HepG2 (cell line): ENCODE measurements at regions not wholly inside any gene's neighbourhood (a gene's known extent, or its start where the extent isn't known, plus 50 kb on each side); places are given as distances from the start of the nearest gene placed in this dataset.

Source experiments
- CBX5 ChIP-seq: sonication (generic); formaldehyde crosslinking; IDR thresholded peaks from 2 replicates; pipeline ENCODE4 v1.4.0; 2020; ENCODE audit warnings: missing genetic modification reagents, borderline replicate concordance
- MAZ ChIP-seq, 2 experiments: sonication (generic) in 1 of 2; formaldehyde crosslinking in 1 of 2; IDR thresholded peaks; 2 replicates each; pipeline versions ENCODE4 v1.5.0 to v1.6.1; 2012 to 2020; ENCODE audit warnings: low read depth in 2 of 2, mild to moderate bottlenecking in 2 of 2, borderline replicate concordance in 1 of 2, improper control_type of control experiment in 1 of 2, low read length in 1 of 2, missing genetic modification reagents in 1 of 2, moderate library complexity in 1 of 2
- NCOA2 ChIP-seq: sonication (generic); formaldehyde crosslinking; IDR thresholded peaks from 2 replicates; pipeline ENCODE4 v1.8.0; 2022; ENCODE audit warnings: inconsistent platforms
- PCBP1 ChIP-seq: fragments of 200-400 bp; formaldehyde crosslinking; IDR thresholded peaks from 2 replicates; pipeline ENCODE4 v1.6.1; 2017; ENCODE audit warnings: mild to moderate bottlenecking, low read depth, low read length, borderline replicate concordance
- RFX5 ChIP-seq: IDR thresholded peaks from 2 replicates; pipeline ENCODE4 v1.6.1; 2011; ENCODE audit warnings: low read depth, low read length, improper control_type of control experiment
- SRF ChIP-seq: IDR thresholded peaks from 2 replicates; pipeline ENCODE4 v1.6.1; 2011; ENCODE audit warnings: mild to moderate bottlenecking, low read depth, low read length, moderate library complexity
- ZNF446 ChIP-seq: sonication (generic); formaldehyde crosslinking; IDR thresholded peaks from 2 replicates; pipeline ENCODE4 v1.5.0; 2020; ENCODE audit warnings: mild to moderate bottlenecking, missing genetic modification reagents
- TF ChIP-seq, protein P1 (sequence below), 2 experiments: IDR thresholded peaks; 2 replicates each; pipeline ENCODE4 v1.6.1; 2011 to 2012; ENCODE audit warnings: low read length in 2 of 2, borderline replicate concordance in 1 of 2, low read depth in 1 of 2, mild to moderate bottlenecking in 1 of 2, moderate library complexity in 1 of 2
- TF ChIP-seq, protein P2 (sequence below): sonication (generic); formaldehyde crosslinking; conservative IDR thresholded peaks from 2 replicates; pipeline ENCODE4 v1.8.0; 2022; ENCODE audit warnings: low read depth, missing genetic modification reagents
- TF ChIP-seq, protein P3 (sequence below): sonication (generic); formaldehyde crosslinking; IDR thresholded peaks from 2 replicates; pipeline ENCODE4 v1.5.0; 2020; ENCODE audit warnings: missing genetic modification reagents, mild to moderate bottlenecking, borderline replicate concordance
- TF ChIP-seq, protein P4 (sequence below): sonication (generic); formaldehyde crosslinking; IDR thresholded peaks from 2 replicates; pipeline ENCODE4 v1.9.0; 2021; ENCODE audit warnings: missing genetic modification reagents, borderline replicate concordance

DNA sequence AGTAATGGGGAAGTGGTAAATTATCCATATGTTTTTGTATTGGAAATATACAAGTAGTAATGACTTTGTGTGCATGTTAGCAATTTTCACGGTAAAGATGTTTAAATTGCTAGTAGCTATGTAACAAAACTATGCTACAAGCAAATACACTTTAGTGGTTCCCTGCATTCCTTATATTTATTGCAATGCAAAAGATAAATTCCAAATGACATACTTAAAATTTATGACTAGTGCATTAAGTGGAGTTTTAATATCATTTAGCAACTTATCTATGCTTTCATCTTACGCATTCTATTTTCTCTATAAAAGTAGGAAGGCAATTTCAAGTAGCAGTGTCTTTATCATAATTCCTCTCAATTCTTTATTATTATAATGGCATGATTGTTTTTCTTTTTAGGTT is 482.8 kb downstream of the SLITRK5 start:
- TF ChIP-seq ZNF446 (no peak), SRF (no peak), RFX5 (no peak), PCBP1 (no peak), MAZ (IDR thresholded peaks at IDR 0.05; ENCODE audit: borderline replicate concordance, low read depth, low read length) (no peak), MAZ (CRISPR knock-in tag; IDR thresholded peaks at IDR 0.05; ENCODE audit: low read depth) (no peak), NCOA2 (CRISPR knock-in tag) (no peak), CBX5 (CRISPR knock-in tag) (no peak)
- TF ChIP-seq, protein P1, sequence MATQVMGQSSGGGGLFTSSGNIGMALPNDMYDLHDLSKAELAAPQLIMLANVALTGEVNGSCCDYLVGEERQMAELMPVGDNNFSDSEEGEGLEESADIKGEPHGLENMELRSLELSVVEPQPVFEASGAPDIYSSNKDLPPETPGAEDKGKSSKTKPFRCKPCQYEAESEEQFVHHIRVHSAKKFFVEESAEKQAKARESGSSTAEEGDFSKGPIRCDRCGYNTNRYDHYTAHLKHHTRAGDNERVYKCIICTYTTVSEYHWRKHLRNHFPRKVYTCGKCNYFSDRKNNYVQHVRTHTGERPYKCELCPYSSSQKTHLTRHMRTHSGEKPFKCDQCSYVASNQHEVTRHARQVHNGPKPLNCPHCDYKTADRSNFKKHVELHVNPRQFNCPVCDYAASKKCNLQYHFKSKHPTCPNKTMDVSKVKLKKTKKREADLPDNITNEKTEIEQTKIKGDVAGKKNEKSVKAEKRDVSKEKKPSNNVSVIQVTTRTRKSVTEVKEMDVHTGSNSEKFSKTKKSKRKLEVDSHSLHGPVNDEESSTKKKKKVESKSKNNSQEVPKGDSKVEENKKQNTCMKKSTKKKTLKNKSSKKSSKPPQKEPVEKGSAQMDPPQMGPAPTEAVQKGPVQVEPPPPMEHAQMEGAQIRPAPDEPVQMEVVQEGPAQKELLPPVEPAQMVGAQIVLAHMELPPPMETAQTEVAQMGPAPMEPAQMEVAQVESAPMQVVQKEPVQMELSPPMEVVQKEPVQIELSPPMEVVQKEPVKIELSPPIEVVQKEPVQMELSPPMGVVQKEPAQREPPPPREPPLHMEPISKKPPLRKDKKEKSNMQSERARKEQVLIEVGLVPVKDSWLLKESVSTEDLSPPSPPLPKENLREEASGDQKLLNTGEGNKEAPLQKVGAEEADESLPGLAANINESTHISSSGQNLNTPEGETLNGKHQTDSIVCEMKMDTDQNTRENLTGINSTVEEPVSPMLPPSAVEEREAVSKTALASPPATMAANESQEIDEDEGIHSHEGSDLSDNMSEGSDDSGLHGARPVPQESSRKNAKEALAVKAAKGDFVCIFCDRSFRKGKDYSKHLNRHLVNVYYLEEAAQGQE (IDR thresholded peaks at IDR 0.05; ENCODE audit: borderline replicate concordance in 1 of 2, low read depth in 1 of 2, low read length in 2 of 2) = no peak
- TF ChIP-seq, protein P2, sequence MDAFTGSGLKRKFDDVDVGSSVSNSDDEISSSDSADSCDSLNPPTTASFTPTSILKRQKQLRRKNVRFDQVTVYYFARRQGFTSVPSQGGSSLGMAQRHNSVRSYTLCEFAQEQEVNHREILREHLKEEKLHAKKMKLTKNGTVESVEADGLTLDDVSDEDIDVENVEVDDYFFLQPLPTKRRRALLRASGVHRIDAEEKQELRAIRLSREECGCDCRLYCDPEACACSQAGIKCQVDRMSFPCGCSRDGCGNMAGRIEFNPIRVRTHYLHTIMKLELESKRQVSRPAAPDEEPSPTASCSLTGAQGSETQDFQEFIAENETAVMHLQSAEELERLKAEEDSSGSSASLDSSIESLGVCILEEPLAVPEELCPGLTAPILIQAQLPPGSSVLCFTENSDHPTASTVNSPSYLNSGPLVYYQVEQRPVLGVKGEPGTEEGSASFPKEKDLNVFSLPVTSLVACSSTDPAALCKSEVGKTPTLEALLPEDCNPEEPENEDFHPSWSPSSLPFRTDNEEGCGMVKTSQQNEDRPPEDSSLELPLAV = no peak
- TF ChIP-seq, protein P3, sequence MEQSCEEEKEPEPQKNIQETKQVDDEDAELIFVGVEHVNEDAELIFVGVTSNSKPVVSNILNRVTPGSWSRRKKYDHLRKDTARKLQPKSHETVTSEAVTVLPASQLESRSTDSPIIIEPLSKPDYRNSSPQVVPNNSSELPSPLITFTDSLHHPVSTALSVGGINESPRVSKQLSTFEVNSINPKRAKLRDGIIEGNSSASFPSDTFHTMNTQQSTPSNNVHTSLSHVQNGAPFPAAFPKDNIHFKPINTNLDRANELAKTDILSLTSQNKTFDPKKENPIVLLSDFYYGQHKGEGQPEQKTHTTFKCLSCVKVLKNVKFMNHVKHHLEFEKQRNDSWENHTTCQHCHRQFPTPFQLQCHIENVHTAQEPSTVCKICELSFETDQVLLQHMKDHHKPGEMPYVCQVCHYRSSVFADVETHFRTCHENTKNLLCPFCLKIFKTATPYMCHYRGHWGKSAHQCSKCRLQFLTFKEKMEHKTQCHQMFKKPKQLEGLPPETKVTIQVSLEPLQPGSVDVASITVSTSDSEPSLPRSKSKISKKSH = no peak
- TF ChIP-seq, protein P4, sequence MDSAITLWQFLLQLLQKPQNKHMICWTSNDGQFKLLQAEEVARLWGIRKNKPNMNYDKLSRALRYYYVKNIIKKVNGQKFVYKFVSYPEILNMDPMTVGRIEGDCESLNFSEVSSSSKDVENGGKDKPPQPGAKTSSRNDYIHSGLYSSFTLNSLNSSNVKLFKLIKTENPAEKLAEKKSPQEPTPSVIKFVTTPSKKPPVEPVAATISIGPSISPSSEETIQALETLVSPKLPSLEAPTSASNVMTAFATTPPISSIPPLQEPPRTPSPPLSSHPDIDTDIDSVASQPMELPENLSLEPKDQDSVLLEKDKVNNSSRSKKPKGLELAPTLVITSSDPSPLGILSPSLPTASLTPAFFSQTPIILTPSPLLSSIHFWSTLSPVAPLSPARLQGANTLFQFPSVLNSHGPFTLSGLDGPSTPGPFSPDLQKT (CRISPR knock-in tag) = no peak
